ENCODE measurements at regions not wholly inside any gene's neighbourhood (a gene's known extent, or its start where the extent isn't known, plus 50 kb on each side); places are given as distances from the start of the nearest gene placed in this dataset.
"Not testable (repeated sequence)": the region's sequence is repeated elsewhere in the genome, so short reads cannot be mapped to it uniquely, and the experiment has no call there.

DNA sequence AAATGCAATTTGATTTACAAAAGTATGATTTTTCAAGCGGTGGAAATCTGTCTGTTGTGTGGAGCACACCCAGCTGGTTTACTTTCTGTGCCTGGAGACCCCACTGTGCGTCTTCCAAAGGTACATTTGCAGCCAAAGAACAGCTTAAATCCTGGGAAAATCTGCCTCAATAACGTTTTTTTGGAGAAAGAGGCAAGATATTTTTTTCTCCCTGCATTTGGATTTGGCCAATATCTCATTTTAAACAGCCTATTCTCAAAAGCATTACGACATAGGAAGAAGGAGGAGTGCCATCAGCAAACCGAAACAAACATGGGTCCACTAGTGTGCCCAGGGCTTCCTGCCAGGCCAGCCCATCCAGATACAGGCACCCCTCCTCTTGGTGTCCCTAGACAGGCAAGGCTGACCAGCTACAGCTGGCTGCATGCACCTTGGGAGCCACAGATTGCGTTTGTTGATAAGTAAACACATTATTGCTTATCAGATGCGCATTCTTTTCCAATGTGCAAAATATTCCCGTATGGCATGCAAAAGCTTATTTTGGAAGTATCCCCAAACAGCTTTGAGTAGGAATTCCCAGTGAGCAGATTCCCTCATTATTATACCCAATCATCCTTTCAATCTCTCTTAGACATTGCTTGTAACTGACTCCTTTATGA is 184.5 kb upstream of the MARCKS start:
- no peak for DNase-seq (ENCODE audit: low read depth)

DNA sequence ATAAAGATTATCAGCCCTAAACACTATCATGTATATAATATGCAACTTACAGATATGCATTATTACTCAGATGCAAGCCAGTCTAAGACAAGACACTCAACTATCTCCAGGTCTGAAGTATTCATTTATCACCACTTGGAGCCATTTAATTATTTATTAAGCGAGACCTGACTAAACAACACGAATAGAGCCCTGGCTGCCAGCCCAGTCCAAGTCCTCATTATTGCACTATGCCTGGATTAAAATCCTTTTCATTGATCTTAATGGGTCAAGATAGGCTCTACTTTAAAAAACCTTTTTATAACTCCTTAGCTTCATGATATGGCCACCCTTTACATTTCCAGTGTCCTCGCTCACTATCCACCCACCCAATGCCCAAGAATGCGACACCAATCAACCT is 183.1 kb upstream of the MARCKS start:
- DNase-seq (ENCODE audit: low read depth) = no peak

DNA sequence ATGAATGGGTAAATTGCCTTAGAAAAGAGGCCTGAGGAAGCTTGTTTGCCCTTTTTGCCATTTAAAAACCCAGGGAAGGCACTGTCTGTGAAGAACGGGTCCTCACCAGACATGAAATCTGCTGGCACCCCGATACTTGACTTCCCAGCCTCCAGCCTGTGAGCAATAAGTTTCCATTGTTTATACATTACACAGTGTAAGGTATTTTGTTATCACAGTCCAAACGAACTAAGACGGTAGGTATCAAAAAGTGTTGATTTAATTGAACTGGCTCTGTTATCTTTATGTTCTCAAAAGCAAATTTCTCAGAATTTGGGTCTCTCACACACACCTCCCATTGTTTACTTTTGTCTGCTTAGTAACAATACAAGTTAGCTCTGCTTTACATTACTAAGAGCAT is 181.1 kb upstream of the MARCKS start:
- no peak for DNase-seq (ENCODE audit: low read depth)

DNA sequence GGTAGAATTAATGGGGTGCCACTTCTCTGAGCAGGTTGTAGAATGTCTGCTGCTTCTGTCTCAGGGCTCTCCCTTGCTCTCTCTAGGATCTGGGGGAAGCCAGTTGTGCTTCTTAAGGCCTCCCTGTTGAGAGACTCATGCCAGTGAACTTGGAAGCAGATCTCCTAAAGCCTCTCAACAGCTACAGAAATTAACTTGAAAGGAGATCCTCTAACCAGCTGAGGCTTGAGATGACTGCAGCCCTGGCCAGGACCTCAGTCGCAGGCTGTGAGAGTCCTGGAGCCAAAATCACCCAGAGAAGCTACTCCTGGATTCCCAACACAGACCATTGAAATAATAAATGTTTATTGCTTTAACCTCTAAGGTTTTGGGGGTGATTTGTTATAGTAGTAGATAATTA is 180.2 kb upstream of the MARCKS start:
- no peak for DNase-seq (ENCODE audit: low read depth)

DNA sequence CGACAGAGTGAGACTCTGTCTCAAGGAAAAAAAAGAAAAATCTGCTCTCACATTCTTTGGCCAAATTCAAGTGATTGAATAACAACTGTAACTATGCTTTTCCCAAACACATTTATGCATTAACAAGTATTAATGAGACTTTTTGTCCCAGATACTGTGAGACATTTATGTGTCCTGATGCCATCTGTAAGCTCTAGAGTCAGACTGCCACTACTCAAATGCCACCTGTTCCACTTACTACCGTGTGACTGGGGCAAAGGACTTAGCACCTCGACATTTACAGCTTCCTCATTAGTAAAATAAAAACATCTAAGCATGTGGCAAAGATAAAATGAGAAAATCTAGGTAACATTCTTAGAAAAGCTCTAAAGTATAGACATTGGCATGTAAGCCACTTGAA is 178.1 kb upstream of the MARCKS start:
- DNase-seq (ENCODE audit: low read depth) = no peak

DNA sequence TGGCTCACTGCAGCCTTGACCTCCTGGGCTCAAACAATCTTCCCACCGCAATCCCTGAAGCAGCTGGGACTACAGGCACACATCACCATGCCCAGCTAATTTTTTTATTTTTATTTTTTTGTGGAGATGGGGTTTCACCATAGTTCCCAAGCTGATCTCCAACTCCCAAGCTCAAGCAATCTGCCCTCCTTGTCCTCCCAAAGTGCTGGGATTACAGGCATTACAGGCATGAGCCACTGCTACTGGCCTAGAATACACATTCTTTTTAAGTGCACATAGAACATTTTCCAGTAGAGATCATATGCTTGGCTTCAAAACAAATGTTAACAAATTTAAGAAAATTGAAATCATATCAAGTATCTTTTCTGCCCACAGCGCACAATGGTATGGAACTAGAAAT is 176.8 kb upstream of the MARCKS start:
- no peak for DNase-seq (ENCODE audit: low read depth)

DNA sequence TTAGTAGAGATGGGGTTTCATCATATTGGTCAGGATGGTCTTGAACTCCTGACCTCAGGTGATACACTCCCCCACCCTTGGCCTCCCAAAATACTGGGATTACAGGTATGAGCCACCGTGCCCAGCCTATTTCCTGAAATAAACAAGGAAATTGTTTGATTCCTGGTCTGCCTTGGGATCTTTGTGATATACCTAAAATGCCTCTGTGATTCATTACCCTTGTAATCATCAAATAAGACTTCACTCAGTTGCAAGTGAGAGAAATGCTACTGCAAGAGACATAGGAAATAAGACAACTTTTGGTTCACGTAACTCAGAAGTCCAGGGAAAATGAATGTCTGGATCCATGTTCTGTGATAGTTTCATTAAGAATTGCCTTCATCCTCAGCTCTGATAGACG is 173.2 kb upstream of the MARCKS start:
- no peak for DNase-seq (ENCODE audit: low read depth)

DNA sequence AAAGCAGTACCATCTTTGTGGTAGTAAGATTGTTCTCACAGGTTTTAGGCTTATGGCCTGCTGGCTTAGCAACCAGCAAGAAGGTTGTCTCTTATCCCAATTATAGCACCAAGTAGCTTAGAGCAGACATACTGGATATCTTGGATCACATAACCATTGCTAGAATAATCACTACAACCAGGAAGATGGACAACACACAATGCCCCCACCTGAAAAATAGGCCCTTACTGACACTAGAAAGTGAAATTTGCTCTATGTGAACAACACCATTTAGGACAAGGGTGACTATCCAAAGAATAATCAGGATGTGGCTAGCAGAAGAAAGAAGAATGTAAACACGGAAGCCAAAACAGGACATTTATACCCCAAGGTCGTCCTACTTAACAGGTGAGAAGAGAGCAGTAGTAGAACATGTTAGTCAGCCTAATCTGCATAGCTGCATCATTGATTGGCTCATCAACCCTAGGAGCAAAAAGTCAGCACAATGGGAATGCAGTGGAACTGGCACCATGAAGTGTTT is 172.7 kb upstream of the MARCKS start:
- DNase-seq (ENCODE audit: low read depth) = no peak

DNA sequence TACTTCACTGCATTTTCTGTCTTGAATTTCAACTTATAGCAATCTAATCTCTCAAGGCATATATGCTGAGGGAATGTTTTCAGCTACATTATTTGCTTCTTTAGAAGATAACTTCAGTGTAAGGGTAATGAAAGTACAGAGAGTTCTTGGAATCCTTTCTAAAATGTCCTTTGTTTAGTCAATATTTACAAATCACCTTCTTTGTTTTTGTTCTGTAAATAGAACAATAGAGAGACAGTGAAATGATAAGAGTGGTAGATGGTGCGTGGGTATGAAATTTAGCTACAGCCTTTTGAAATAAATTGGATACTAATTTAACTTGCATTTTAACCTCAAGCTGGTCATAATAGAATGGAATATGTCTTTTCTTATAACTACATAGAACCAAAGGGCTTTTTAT is 171.1 kb upstream of the MARCKS start:
- DNase-seq (ENCODE audit: low read depth) = no peak

DNA sequence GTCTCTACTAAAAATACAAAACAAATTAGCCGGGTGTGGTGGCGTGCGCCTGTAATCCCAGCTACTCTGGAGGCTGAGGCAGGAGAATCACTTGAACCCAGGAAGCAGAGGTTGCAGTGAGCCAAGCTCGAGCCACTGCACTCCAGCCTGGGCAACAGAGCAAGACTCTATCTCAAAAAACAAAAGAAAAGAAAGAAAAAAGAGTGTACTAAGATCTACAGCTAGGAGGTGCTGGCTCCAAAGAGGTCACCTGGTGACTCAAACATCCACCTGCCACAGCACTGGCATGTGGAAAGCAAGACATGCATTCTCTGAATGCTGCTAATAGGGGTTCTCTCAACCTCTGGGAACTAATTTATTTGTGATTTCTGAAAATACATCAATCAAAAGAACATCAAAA is 167.5 kb upstream of the MARCKS start:
- DNase-seq (ENCODE audit: low read depth) = not testable (repeated sequence)

DNA sequence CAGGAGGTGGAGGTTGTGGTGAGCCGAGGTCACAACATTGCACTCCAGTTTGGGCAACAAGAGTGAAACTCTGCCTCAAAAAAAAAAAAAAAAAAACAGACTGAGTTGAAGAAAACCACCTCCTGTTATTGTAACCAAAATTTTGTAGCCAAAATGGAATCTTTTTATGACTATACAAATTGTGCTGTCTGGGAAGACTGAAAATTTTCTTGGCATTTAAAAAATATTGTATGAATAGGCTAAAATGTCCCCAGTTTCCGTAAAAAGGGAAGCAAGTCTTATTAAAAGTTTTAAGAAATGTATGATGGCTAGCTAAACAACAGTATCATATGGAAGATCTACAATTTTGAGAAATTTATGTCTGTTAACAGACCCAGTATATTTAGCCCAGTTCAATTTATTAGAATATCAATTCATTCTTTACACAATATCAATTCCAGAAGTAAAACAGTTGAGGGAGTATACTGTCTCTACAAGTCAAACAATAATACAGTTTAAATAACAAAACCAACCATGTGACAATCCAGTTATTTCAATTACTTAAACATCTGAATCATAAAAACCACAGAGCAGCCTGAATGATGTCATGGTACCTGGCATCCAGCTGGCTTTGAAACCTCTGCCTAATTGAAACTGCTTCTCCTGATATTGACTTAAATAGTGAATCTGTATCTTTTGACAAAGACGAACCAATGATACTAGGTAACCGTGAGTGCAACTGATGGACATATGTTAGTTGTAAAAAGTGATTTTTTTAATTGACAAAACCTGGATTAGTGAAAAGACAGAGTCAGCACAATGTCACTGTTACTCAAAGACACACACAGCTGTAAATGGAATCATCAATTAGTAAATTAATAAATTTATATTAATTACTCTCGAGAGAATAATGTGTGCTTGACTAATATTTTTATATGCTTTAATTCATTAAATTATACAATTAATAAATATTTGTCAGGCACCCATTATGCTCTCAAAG is 166.6 kb upstream of the MARCKS start:
- peak; percentile 81 for DNase-seq (ENCODE audit: low read depth)

DNA sequence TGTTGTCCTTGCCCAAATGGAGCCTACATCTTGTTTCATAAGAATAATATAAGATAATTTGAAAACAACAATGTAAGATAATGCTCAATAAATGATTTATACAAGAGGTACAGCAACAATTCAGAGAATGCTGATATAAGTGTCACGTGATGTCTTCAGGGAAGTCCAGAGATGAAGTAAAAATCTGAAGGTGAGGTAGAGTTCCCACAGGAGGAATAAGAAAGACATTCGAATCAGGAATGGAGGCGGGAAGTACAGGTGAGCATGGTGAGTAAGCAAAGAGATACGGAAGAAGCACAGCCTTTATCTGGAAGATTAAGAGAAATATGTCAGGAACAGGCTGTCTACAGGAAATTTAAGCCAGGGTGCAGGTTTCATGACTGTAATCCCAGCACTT is 165.9 kb upstream of the MARCKS start:
- DNase-seq (ENCODE audit: low read depth) = no peak

DNA sequence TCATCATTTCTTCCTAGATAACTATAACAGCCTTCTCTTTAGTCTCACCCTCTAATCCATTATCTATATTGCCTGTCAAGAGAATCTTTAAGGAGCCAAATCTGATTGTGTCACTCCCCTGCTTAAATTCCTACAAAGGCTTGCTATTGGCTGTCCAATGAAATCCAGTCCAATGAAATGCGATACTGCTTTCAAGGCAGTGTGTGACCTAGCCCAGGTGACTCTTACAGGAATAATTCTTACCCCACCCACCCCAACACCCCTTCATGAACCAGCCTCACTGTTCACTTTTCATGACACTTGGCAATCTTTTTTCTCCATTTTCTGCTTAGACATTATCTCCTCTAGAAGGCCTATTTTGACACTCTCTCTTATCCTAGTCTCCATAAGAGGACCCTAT is 163.3 kb upstream of the MARCKS start:
- DNase-seq (ENCODE audit: low read depth) = no peak

DNA sequence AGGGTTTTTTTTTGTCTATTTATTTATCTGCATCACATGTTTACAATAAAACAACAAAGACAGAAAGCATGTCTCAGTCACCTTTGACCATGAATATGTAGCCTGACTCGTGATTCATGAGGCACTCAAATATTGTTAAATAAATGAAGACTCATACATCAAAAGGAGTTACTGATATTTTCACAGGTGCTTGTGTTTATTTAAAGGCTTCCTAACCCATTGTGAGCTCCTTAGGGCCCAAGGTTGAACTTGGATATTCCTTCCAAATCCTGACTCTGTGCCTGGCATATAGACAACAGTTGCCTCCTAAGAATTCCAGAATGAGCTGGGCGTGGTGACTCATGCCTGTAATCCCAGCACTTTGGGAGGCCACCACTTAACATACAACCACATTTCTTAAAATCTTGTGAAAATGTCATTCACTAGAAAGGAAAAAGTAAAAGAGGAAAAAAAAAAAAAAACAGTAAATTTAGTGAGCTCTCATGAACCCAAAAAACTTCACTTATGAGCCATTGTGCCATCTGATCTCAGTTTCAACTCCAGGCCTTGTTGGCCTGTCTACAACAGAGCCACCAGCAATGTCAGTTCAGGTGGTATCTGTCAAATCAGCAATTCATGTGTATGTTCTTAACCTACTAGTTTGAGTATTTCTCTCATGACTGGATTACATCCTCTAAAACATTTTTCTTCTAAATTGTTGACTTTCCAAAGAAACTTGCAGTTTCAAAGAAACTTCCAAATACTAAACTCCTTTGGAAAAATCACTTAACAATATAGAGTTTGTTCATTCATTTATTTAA is 162.7 kb upstream of the MARCKS start:
- DNase-seq (ENCODE audit: low read depth) = no peak

DNA sequence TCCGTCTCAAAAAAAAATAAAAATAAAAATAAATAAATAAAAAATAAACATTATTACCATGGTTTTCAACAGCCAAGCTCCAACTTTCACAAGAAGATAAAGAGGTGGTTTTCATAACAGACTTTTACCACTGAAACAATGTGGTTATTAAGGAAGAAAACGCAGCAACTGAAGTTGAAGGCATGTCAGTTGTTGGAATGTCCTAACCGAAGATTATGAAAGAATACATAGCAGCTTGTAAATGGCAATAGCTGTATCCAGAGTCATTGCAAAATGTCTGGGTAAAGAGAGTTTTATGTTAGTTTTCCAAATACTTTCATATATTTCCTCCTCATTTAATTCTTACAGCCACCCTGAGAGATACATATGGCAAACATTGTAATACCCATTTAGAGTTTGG is 161.6 kb upstream of the MARCKS start:
- DNase-seq (ENCODE audit: low read depth) = no peak

DNA sequence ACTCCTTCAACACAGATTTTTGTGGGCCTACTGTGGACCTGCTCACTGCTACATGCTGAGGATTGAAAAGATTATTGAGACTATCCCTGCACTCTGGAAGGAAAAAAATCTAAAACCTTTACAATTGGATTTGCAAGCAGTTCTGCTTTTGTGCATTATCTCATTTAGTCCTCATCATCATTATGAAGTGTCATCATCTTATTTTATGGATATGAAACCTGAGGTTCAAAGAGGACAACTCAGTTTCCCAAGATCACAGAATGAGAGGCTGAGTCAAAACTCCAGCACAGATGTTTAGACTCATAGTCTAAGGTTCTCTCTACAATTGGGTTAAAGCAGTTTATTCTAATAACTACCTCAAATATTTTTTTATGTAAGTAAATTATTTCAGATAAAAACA is 160.2 kb upstream of the MARCKS start:
- no peak for DNase-seq (ENCODE audit: low read depth)

DNA sequence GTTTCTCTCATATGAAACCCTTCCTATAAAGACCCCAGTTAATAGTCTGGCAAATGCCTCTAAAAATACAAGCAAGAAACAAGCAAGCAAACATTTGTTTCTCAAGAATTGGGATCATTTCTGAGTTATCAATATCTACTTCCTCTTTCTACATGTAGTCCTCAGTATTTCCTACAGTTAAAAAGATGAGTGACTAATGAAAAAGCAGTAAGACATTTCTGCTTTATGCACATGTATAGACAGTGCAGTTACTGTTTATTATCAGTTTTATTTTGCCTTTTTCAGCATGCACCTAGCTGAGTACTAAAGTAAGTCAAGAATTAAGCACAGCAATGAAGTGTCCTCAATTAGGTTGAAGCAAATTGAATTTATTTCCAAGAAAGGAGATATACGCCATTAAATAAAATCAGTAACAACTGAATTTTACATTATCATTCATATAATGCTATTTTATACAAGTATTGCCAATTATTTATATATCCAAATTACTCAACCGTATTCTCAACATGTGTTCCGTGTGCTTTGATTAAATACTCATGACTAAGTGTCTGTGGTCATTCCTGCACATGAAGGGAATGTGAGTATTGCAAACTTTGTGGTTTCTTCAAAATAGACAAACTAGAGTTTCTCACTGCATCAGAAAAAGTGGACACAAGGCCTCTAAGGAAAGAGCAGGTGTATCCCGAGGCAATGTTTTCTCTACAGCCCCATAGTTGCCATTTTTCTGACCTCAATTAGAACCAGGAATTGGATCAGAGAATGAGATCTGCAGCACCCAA is 159.3 kb upstream of the MARCKS start:
- peak; percentile 70 for DNase-seq (ENCODE audit: low read depth)

DNA sequence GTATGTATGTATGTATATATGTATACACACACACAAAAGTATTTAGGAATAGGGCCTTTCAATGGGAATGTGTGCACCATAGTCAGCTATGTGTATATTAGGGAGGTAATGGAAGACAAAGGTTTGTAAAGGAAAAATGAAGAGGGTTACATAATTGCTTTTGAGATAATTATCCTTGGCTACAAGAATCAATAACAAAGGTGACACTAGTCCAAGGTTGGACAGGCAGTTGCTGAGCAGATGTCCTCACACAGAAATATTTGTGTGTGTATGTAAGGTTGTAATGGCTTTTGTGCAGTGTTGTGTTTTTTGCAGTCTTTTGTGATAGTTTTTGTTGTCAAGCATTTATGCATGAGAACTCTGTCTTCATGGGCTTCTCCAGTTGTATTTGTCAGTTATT is 157.9 kb upstream of the MARCKS start:
- DNase-seq (ENCODE audit: low read depth) = no peak

DNA sequence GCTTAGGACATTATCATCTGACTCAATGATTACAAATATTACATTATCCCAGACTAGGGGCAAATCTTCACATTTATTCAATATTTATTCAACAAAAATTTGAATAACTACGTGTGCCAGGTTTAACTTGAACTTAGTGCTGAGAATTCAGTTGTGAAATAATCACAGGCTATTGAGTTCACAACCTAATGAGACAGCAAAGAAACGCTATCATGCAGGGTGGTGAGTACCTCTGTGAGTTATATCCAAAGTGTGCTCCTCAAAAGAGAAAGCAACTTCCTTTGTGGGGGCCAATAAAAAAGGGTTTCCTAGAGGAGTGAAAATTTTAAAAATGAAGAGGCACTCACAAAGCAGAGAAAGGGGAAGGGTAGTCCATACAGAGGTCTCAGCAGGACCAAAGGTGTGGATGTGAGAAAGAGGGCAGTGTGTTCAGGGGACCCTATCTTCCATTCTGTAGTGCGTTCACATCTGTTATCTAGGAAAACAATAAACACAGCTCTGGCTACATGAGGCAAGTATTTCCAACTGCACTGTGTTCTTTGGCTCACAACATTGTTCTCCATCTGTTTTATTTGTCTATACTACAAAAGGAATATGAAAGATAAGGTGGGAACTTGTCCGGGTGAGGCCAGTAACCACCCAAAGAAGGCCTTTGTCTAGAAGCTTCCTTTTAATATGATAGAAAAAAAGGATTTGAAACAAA is 155.4 kb upstream of the MARCKS start:
- no peak for DNase-seq (ENCODE audit: low read depth)

DNA sequence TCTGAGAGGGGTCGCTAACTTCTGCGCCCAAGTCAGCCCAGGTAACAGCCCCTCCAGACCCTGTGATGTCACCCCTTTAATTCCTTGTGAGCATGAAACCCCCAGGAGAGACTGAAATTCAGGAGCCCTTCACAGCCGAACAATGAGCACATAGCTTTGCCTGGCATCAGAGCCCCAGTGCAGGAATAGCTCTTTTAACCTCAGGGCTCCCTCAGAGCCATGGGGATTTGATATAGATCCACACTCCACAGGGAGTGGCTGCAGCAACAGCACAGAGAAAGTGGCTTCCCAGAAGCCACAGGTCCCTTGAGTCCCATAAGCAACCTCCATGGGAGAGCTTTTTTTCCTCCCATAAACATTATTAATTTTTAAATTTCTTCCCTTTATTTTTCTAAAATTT is 150.0 kb upstream of the MARCKS start:
- DNase-seq (ENCODE audit: low read depth) = no peak

DNA sequence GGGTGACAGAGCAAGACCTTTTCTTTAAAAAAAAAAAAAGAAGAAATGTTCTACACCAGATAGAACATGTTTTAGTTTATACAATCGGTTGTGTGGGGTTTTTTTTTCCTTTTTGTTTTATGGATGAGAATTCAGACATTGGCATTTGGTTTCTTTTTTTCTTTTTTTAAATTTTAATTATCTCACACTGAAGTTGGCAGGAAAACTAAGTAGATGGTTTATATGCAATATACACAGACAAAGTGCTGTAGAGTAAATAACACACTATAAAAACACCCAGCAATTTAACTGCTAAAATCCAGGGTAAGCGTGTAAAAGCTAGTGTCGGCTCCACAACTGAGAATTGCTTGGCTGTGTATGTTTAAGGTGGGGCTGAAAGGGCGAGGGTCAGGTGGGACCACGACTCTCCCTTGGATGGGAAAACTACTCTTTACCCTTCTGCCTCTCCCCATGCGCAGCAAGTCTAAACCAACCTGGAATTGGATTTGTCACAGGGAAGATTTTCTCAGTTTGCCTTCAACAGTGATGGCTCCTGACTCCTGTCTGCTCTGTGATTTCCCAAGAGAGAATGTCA is 147.1 kb upstream of the MARCKS start:
- DNase-seq (ENCODE audit: low read depth) = no peak
